DND-41 (cell line): ENCODE measurements at regions not wholly inside any gene's neighbourhood (a gene's known extent, or its start where the extent isn't known, plus 50 kb on each side); places are given as distances from the start of the nearest gene placed in this dataset.

Source experiments
- ATAC-seq: fragments of 200-7000 bp; cut with Tn5 transposase; 3 replicates; pipeline ENCODE4 v1.9.1; 2021; ENCODE audit warnings: low read depth; ENCODE audit not compliant: insufficient read depth
- DNase-seq: peaks from one replicate; pipeline ENCODE4 v3.0.0-alpha.2; 2020
- H2AFZ ChIP-seq: 2 replicates; pipeline ENCODE4 v1.6.0; 2012; ENCODE audit warnings: low read depth, low read length
- H3K27ac ChIP-seq: 2 replicates; pipeline ENCODE4 v1.5.1; 2012; ENCODE audit warnings: low read length, inconsistent platforms
- H3K27me3 ChIP-seq: fragments of 200-600 bp; sonication (generic); 2 replicates; pipeline ENCODE4 v1.6.0; 2012; ENCODE audit warnings: low read length, mild to moderate bottlenecking, inconsistent platforms; ENCODE audit not compliant: insufficient read depth, poor library complexity
- H3K36me3 ChIP-seq: 2 replicates; pipeline ENCODE4 v1.5.1; 2012; ENCODE audit warnings: low read length, inconsistent platforms; ENCODE audit not compliant: insufficient read depth
- H3K4me1 ChIP-seq: 2 replicates; pipeline ENCODE4 v1.5.1; 2012; ENCODE audit warnings: mild to moderate bottlenecking, low read length; ENCODE audit not compliant: insufficient read depth
- H3K4me2 ChIP-seq: 2 replicates; pipeline ENCODE4 v1.6.0; 2012; ENCODE audit warnings: mild to moderate bottlenecking, moderate library complexity, low read length, inconsistent platforms; ENCODE audit not compliant: insufficient read depth
- H3K4me3 ChIP-seq, 2 experiments: fragments of 200-600 bp in 1 of 2; shearing (Covaris generic) in 1 of 2; 2 replicates each; pipeline ENCODE4 v1.5.1; 2012 to 2016; ENCODE audit warnings: inconsistent platforms in 2 of 2, low read length in 2 of 2, mild to moderate bottlenecking in 2 of 2, low read depth in 1 of 2, moderate library complexity in 1 of 2
- H3K79me2 ChIP-seq: 2 replicates; pipeline ENCODE4 v1.6.0; 2012; ENCODE audit warnings: low read length, inconsistent platforms; ENCODE audit not compliant: insufficient read depth
- H3K9ac ChIP-seq: 2 replicates; pipeline ENCODE4 v1.6.0; 2012; ENCODE audit warnings: low read depth, mild to moderate bottlenecking, inconsistent platforms, low read length, moderate library complexity
- H3K9me3 ChIP-seq: 2 replicates; pipeline ENCODE4 v1.5.1; 2012; ENCODE audit warnings: low read length, moderate library complexity, mild to moderate bottlenecking, inconsistent platforms; ENCODE audit not compliant: insufficient read depth, severe bottlenecking
- H4K20me1 ChIP-seq: 2 replicates; pipeline ENCODE4 v1.6.0; 2012; ENCODE audit warnings: low read length; ENCODE audit not compliant: insufficient read depth
- EZH2 ChIP-seq: IDR thresholded peaks from 3 replicates; pipeline ENCODE4 v1.6.1; 2012; ENCODE audit warnings: borderline replicate concordance, low read depth, mild to moderate bottlenecking, moderate library complexity, low read length, inconsistent platforms; ENCODE audit not compliant: severe bottlenecking
- TF ChIP-seq, protein P1 (sequence below): IDR thresholded peaks from 2 replicates; pipeline ENCODE4 v1.5.1; 2012; ENCODE audit warnings: borderline replicate concordance, low read length, moderate library complexity, mild to moderate bottlenecking; ENCODE audit not compliant: poor library complexity, severe bottlenecking; ENCODE audit errors: extremely low read depth

DNA sequence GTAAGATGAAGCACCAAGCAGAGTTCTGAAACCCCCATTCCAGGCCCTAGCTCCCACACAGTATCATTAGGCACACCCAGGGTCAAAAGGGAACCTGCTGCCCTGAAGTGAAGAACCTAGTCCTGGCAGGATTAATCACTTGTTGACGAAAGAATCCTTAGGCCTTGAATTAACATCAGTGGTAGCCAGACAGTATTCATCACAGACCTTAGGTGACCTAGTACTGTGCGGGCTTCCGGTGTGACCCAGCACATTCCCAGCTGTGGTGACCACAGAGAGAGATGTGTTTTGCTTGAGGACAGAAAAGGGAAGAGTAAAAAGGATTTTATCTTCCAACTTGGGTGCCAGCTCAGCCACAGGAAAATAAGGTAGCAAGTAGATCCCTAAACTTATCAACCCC, 1071.4 kb upstream of the FAM98A start:
- Histone ChIP-seq H3K4me3 (no peak overlapping the region), H3K79me2 (no peaks in the 10 kb centered on the region), H3K27me3 (no peaks in the 10 kb centered on the region), H3K9ac (no peak overlapping the region), H2AFZ (no peak overlapping the region), H3K4me1 (no peaks in the 10 kb centered on the region), H3K4me2 (no peak overlapping the region), H4K20me1 (no peaks in the 10 kb centered on the region), H3K36me3 (no peaks in the 10 kb centered on the region), H3K9me3 (no peaks in the 10 kb centered on the region), H3K27ac (no peak overlapping the region)
- TF ChIP-seq, protein P1, sequence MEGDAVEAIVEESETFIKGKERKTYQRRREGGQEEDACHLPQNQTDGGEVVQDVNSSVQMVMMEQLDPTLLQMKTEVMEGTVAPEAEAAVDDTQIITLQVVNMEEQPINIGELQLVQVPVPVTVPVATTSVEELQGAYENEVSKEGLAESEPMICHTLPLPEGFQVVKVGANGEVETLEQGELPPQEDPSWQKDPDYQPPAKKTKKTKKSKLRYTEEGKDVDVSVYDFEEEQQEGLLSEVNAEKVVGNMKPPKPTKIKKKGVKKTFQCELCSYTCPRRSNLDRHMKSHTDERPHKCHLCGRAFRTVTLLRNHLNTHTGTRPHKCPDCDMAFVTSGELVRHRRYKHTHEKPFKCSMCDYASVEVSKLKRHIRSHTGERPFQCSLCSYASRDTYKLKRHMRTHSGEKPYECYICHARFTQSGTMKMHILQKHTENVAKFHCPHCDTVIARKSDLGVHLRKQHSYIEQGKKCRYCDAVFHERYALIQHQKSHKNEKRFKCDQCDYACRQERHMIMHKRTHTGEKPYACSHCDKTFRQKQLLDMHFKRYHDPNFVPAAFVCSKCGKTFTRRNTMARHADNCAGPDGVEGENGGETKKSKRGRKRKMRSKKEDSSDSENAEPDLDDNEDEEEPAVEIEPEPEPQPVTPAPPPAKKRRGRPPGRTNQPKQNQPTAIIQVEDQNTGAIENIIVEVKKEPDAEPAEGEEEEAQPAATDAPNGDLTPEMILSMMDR, result no peak
- TF ChIP-seq EZH2, result no peak
- ATAC-seq (no peak), DNase-seq (no peak)

DNA sequence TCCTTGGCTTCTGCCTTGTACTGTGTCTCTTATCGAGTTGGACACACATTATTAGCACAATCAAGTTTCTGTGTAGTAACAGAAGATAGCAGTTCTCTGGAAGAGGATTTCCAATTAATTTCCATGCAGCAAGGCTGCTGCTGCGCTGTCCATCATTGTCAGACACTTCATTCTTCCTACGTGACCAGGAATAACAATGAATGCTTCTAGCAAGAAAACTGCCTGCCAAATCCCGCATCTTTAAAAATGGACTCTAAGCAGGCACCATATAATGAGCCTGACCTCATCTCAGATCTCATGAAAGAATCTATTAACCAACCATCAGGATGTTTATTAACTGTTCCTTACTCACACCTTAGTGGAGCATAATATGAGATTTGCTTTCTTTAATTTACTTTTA, 1067.7 kb upstream of the FAM98A start:
- no peak overlapping the region for H3K4me3 ChIP-seq
- DNase-seq (no peak), ATAC-seq (no peak)
- no peak overlapping the region for H3K27ac ChIP-seq
- no peaks in the 10 kb centered on the region for H4K20me1 ChIP-seq
- H2AFZ ChIP-seq, result no peak overlapping the region
- no peaks in the 10 kb centered on the region for H3K4me1 ChIP-seq
- TF ChIP-seq EZH2, result no peak
- TF ChIP-seq, protein P1, result no peak
- H3K27me3 ChIP-seq, result no peaks in the 10 kb centered on the region
- no peaks in the 10 kb centered on the region for H3K36me3 ChIP-seq
- no peaks in the 10 kb centered on the region for H3K79me2 ChIP-seq
- no peak overlapping the region for H3K4me2 ChIP-seq
- no peak overlapping the region for H3K9ac ChIP-seq
- no peaks in the 10 kb centered on the region for H3K9me3 ChIP-seq

DNA sequence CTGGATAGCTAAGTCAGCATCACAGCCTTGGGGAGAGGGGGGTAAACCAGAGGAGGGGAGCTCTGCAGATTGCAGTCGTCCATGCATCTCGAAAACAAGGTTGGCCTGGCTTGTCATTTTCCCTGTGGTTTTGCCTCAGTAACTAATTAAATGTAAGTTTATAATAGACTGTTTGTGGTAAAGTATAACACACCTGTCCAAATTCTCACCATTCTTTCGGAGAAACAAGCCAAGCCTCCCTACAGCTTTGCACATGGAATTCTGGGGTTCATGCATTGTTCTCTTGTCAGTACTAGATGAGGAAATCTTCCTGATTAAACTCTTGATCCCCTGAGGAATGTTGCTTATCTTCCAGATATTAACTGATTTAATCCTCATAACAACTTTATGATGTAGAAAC, 1065.2 kb upstream of the FAM98A start:
- ATAC-seq (no peak), DNase-seq (no peak)
- Histone ChIP-seq H2AFZ (no peak overlapping the region), H3K36me3 (no peaks in the 10 kb centered on the region), H3K79me2 (no peaks in the 10 kb centered on the region), H4K20me1 (no peaks in the 10 kb centered on the region), H3K27me3 (no peaks in the 10 kb centered on the region), H3K4me3 (no peak overlapping the region), H3K4me2 (no peak overlapping the region), H3K4me1 (no peaks in the 10 kb centered on the region), H3K9me3 (no peaks in the 10 kb centered on the region), H3K27ac (no peak overlapping the region), H3K9ac (no peak overlapping the region)
- TF ChIP-seq, protein P1, result no peak
- TF ChIP-seq EZH2, result no peak

DNA sequence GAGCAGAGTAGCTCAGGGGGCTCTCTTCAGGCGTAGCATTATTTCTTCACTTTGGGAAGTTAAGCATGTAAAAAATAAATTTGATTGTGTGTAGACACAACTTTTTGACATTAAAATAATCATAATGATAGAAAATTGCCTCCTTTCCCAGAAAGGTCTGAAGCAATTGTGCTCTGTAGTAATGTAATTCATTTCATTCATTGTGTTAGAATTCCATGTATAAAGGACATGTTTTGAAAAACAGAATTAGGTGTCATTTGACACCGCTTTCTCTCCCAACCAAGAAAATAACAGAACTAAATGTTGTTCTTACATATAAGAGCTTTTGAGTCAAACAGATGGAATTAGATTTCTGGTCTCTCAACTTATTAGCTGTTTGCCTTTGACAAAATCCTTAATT, 1064.2 kb upstream of the FAM98A start:
- Histone ChIP-seq H3K4me1 (no peaks in the 10 kb centered on the region), H3K36me3 (no peaks in the 10 kb centered on the region), H2AFZ (no peak overlapping the region), H3K9ac (no peak overlapping the region), H3K4me3 (no peak overlapping the region), H3K4me2 (no peak overlapping the region), H3K27ac (no peak overlapping the region), H3K79me2 (no peaks in the 10 kb centered on the region), H4K20me1 (no peaks in the 10 kb centered on the region), H3K27me3 (no peaks in the 10 kb centered on the region), H3K9me3 (no peaks in the 10 kb centered on the region)
- ATAC-seq (no peak), DNase-seq (no peak)
- TF ChIP-seq EZH2, result no peak
- TF ChIP-seq, protein P1, result no peak
